SU-DHL-6 (cell line): ENCODE measurements at regions not wholly inside any gene's neighbourhood (a gene's known extent, or its start where the extent isn't known, plus 50 kb on each side); places are given as distances from the start of the nearest gene placed in this dataset.

Experiments
- EZH2phosphoT487 ChIP-seq: fragments of 200-600 bp; sonication (generic), shearing (Covaris generic); conservative IDR thresholded peaks from 2 replicates; pipeline ENCODE4 v1.6.1; 2018; ENCODE audit warnings: mild to moderate bottlenecking, antibody characterized with exemption, low read length, moderate library complexity, mixed read lengths
- TF ChIP-seq, protein P1 (sequence below): fragments of 200-600 bp; sonication (generic); IDR thresholded peaks from one replicate; pipeline ENCODE4 v1.5.1; 2017; ENCODE audit warnings: antibody characterized with exemption, mild to moderate bottlenecking, low read length, moderate library complexity; ENCODE audit not compliant: insufficient read depth, poor library complexity, severe bottlenecking

DNA sequence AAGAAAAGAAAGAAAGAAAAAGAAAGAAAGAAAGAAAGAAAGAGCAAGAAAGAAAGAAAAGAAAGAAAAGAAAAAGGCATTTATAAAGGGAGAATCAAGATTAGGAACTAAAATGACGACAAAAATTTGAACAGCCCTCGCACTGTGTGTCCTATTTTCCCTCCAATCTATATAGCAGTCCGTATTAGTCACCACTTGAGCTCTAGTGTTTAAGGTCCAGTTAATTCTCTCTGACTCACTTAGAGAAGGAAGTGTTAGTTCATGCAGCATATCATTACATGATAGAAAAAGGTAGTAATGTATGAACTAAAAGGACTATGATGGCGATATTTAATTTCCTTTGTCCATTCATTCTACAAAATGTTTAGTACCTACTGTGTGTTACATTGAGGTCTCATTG lies 122.7 kb downstream of the CBLL2 start:
- no peak for TF ChIP-seq EZH2phosphoT487
- TF ChIP-seq, protein P1, sequence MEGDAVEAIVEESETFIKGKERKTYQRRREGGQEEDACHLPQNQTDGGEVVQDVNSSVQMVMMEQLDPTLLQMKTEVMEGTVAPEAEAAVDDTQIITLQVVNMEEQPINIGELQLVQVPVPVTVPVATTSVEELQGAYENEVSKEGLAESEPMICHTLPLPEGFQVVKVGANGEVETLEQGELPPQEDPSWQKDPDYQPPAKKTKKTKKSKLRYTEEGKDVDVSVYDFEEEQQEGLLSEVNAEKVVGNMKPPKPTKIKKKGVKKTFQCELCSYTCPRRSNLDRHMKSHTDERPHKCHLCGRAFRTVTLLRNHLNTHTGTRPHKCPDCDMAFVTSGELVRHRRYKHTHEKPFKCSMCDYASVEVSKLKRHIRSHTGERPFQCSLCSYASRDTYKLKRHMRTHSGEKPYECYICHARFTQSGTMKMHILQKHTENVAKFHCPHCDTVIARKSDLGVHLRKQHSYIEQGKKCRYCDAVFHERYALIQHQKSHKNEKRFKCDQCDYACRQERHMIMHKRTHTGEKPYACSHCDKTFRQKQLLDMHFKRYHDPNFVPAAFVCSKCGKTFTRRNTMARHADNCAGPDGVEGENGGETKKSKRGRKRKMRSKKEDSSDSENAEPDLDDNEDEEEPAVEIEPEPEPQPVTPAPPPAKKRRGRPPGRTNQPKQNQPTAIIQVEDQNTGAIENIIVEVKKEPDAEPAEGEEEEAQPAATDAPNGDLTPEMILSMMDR = no peak
